ENCODE measurements at regions not wholly inside any gene's neighbourhood (a gene's known extent, or its start where the extent isn't known, plus 50 kb on each side); places are given as distances from the start of the nearest gene placed in this dataset.

DNA sequence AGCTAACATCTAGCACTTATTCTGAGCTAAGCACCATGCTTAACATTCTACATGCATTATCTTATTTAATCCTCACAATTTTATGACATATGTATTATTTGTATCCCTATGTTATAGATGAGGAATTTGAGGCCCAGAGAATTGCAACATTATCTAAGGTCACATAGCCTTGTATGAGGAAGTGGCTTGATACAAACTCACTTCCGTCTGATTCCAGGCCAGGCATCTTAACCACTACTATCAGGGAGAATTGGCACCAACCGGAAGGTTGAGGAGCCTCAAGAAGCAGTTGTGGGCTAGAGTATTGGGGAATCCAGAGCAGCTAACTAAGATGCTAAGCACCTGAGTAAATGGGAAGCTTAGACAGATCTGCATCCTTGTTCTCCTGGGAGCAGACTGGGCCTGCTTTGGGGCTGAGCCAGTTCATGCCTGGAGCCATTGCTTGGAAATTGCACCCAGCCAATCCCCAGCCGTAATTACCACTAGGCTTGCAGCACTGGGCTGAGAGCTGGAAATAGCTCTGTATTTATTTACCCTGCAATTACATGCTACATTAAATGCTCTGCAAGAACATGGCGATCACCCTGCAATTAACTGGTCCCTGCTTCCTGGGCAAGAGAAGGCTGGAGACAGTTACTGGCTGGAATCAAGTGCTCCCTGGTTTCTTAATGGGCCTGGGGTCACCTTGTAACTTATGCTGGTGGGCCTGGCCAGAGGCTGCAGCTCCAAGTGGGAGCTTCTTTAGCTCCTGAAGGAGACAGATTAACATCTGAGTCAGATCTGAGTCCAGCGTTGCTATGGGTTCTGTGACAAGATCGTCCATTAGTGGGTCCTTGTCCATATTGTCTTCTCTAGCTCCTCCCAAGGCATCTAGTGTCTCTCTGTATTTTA lies 273.1 kb upstream of the CCL2 start:
- DNase-seq (ENCODE audit: low spot score): no peak
- H3K9me3 Mint-ChIP-seq (ENCODE audit: unreplicated experiment): no peaks in the 10 kb centered on the region

GRCh38 chr17:33982909-33983308 lies 272.2 kb upstream of the CCL2 start:
- no peaks in the 10 kb centered on the region for H3K36me3 Mint-ChIP-seq (ENCODE audit: low read depth, unreplicated experiment)
- no peak overlapping the region for H3K4me3 Mint-ChIP-seq (ENCODE audit: unreplicated experiment)
- no peak overlapping the region for H3K27ac Mint-ChIP-seq (ENCODE audit: unreplicated experiment)
- DNase-seq (ENCODE audit: low spot score): no peak
- no peaks in the 10 kb centered on the region for H3K9me3 Mint-ChIP-seq (ENCODE audit: unreplicated experiment)
- TF ChIP-seq, protein P1, sequence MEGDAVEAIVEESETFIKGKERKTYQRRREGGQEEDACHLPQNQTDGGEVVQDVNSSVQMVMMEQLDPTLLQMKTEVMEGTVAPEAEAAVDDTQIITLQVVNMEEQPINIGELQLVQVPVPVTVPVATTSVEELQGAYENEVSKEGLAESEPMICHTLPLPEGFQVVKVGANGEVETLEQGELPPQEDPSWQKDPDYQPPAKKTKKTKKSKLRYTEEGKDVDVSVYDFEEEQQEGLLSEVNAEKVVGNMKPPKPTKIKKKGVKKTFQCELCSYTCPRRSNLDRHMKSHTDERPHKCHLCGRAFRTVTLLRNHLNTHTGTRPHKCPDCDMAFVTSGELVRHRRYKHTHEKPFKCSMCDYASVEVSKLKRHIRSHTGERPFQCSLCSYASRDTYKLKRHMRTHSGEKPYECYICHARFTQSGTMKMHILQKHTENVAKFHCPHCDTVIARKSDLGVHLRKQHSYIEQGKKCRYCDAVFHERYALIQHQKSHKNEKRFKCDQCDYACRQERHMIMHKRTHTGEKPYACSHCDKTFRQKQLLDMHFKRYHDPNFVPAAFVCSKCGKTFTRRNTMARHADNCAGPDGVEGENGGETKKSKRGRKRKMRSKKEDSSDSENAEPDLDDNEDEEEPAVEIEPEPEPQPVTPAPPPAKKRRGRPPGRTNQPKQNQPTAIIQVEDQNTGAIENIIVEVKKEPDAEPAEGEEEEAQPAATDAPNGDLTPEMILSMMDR (IDR thresholded peaks at IDR 0.05; ENCODE audit: unreplicated experiment): no peak
- H3K4me1 Mint-ChIP-seq (ENCODE audit: unreplicated experiment): no peaks in the 10 kb centered on the region
- H3K27me3 Mint-ChIP-seq (ENCODE audit: unreplicated experiment): no peaks in the 10 kb centered on the region

More for the DNA sequence above, 273.1 kb upstream of the CCL2 start:
- no peak overlapping the region for H3K27ac Mint-ChIP-seq (ENCODE audit: unreplicated experiment)
- H3K4me1 Mint-ChIP-seq (ENCODE audit: unreplicated experiment): no peaks in the 10 kb centered on the region
- TF ChIP-seq, protein P1 (IDR thresholded peaks at IDR 0.05; ENCODE audit: unreplicated experiment): no peak
- H3K27me3 Mint-ChIP-seq (ENCODE audit: unreplicated experiment): peaks cover 2% of the 10 kb centered on the region
- H3K4me3 Mint-ChIP-seq (ENCODE audit: unreplicated experiment): no peak overlapping the region
- no peaks in the 10 kb centered on the region for H3K36me3 Mint-ChIP-seq (ENCODE audit: low read depth, unreplicated experiment)

DNA sequence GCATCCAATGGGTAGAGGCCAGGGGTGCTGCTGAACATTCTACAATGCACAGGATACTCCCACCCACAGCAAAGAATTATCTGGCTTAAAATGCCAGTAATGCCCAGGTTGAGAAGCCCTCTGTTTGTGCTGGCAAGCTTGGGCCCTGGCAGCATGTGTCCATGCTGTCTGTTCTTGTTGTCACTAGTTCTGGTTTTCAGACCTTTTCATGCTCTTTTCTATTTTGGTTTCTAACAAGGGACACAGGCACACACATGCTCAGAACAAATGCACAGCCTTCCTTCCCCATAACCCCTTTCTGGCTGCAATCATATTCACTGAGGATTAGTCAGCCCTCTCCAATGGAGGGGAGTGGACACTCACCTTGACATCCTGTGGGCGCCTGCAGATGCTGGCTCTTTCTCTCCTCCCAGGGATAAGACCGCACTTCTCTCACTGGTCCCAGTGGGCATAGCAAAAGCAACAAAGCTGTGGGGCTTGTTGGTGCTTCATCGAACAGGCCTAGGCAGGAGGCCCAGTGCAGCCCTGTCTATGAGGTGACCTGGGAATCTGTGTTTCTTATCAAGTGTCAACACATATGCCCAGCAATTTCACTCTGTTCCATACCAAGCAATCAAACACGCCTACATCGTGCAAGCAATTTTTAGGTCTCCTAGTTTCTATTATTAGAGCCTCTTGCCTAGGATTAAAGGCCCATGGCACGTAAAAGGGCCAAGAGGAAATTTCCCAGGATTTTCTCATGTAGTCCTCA lies 271.1 kb upstream of the CCL2 start:
- TF ChIP-seq, protein P1 (IDR thresholded peaks at IDR 0.05; ENCODE audit: unreplicated experiment): no peak
- H3K36me3 Mint-ChIP-seq (ENCODE audit: low read depth, unreplicated experiment): no peaks in the 10 kb centered on the region
- no peaks in the 10 kb centered on the region for H3K4me1 Mint-ChIP-seq (ENCODE audit: unreplicated experiment)
- H3K4me3 Mint-ChIP-seq (ENCODE audit: unreplicated experiment): no peak overlapping the region
- no peaks in the 10 kb centered on the region for H3K9me3 Mint-ChIP-seq (ENCODE audit: unreplicated experiment)
- no peak overlapping the region for H3K27ac Mint-ChIP-seq (ENCODE audit: unreplicated experiment)
- no peaks in the 10 kb centered on the region for H3K27me3 Mint-ChIP-seq (ENCODE audit: unreplicated experiment)
- no peak for DNase-seq (ENCODE audit: low spot score)

- Mint-ChIP-seq H3K4me3 (ENCODE audit: unreplicated experiment) (no peak overlapping the region), H3K27me3 (ENCODE audit: unreplicated experiment) (no peaks in the 10 kb centered on the region), H3K27ac (ENCODE audit: unreplicated experiment) (no peak overlapping the region), H3K36me3 (ENCODE audit: low read depth, unreplicated experiment) (no peaks in the 10 kb centered on the region), H3K4me1 (ENCODE audit: unreplicated experiment) (peaks cover 4% of the 10 kb centered on the region), H3K9me3 (ENCODE audit: unreplicated experiment) (no peaks in the 10 kb centered on the region)
- TF ChIP-seq, protein P1 (IDR thresholded peaks at IDR 0.05; ENCODE audit: unreplicated experiment): no peak
- DNase-seq (ENCODE audit: low spot score): no peak
Measured at GRCh38 chr17:33986088-33986487, 269.0 kb upstream of the CCL2 start.

GRCh38 chr17:33986566-33986965 lies 268.5 kb upstream of the CCL2 start:
- H3K4me3 Mint-ChIP-seq (ENCODE audit: unreplicated experiment): no peak overlapping the region
- no peak overlapping the region for H3K27ac Mint-ChIP-seq (ENCODE audit: unreplicated experiment)
- DNase-seq (ENCODE audit: low spot score): no peak
- no peaks in the 10 kb centered on the region for H3K27me3 Mint-ChIP-seq (ENCODE audit: unreplicated experiment)
- TF ChIP-seq, protein P1 (IDR thresholded peaks at IDR 0.05; ENCODE audit: unreplicated experiment): no peak
- no peaks in the 10 kb centered on the region for H3K36me3 Mint-ChIP-seq (ENCODE audit: low read depth, unreplicated experiment)
- peaks cover 4% of the 10 kb centered on the region for H3K4me1 Mint-ChIP-seq (ENCODE audit: unreplicated experiment)
- no peaks in the 10 kb centered on the region for H3K9me3 Mint-ChIP-seq (ENCODE audit: unreplicated experiment)
